NCI-H748 (cell line): ENCODE measurements at regions not wholly inside any gene's neighbourhood (a gene's known extent, or its start where the extent isn't known, plus 50 kb on each side); places are given as distances from the start of the nearest gene placed in this dataset.
A peak's percentile ranks its signal among the peaks of the same experiment; 100 is the strongest.

Experiments
- DNase-seq: peaks from one replicate; lab custom pipeline; 2025; ENCODE audit not compliant: unreplicated experiment; lab: John Stamatoyannopoulos, UW

DNA sequence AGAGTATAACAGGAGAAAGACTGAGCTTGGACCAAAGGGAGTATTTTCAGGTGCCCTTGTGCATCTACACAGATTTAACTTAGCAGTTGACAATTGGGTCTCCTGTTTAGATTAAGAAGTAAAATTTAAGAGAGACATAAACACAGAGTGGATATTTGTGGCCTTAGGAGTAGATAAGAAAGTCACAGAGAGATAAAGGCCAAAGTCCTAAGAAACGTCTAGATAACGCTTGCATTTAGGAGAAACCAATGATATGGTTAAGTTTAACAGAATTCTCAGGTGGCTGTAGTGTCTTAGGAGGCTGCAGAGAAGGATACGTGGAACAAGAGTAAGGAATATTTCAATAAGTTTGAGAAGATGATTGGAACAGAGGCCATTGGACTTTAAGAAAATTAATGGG lies 155.0 kb upstream of the DAB2 start:
- DNase-seq, result no peak

DNA sequence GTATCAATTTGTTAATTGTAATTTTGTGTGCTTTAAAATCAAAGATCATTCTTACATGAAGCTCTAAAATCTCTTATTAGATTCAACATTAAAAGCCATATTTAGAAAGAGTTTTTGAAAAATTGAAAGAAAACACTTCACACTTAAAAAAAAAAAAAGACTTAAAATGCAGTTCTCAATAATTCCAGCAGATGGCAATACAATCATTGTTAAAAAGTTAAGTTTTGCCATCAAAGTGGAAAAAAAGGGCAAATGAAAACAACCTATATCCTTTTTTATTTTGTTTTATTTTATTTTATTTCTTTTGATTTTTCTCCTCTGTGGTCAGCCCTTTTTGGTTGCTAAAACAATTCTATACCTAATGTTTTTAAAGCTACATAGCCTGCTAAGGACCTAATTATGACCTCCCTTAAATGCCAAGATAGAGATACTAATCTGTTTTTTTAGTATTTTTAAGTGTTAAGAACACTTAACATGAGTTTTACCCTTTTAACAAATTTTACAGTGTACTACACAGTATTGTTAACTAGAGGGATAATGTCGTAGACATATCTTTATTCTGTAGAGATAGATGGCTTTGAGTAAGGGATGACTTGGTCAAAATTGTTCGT lies 154.2 kb upstream of the DAB2 start:
- peak; percentile 47 for DNase-seq

DNA sequence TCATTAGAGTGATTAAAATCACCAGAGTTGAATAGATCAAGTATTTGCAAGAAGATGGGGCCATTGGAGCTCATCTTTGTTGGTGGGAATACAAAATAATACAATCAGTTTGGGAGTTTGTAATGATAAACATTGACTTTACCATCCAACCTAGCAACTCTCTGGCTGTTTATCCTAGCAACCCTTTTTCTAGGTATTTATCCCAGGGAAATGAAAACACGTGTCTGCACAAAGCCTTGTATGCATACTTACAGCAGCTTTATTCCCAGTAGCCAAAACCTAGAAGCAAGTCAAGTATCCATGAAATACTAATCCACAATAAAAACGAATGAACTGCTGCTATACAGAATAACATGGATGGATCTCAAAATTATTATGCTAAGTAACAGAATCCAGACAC lies 152.7 kb upstream of the DAB2 start:
- peak; percentile 60 for DNase-seq

DNA sequence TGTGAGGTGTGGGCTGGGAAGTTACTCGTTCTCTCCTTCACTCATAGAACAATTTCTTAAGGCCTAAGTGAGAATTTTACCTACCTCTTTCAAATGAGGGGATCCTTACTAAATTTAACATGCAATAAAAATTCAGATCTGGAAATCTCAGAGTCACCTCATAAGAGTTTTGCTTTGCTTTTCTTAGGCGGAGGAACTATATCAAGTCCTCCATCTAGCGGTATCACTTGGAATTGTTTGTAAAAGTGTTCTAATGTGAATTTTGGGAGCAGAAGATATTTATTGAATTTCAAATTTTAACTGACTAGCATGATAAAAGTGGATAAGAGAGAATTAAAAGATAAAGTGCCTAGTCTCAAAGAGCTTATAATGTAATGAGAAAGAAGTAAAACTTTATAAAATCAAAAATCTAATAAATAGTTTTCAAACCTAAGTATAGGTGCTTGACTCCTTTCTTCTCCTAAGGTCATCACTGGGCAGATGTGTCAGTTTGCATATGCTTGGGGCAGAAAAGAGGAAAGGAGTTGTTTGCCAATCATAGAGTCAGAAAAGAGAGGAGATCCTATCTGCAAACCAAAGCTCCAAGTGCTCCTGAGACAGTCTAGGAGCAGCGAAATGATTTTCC lies 145.7 kb upstream of the DAB2 start:
- peak; percentile 65 for DNase-seq

DNA sequence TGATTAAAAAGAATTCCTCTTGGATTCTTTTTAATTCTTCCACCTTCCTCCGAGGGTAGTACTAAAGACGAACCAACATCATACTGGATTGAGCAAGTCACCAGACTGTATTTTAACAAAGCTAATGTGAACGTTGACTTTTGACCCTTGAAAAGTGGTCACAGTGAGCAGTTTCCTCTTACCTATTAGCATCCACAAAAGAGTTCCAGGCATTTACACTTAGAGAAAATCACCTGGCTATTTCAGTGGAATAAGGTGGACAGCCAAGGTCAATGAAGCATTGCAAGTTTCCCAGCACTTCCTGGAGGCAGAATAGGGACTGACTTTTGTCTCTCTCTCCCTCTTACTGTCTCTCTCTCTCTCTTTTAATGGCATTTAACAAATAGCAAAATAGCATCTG lies 145.1 kb upstream of the DAB2 start:
- no peak for DNase-seq

DNA sequence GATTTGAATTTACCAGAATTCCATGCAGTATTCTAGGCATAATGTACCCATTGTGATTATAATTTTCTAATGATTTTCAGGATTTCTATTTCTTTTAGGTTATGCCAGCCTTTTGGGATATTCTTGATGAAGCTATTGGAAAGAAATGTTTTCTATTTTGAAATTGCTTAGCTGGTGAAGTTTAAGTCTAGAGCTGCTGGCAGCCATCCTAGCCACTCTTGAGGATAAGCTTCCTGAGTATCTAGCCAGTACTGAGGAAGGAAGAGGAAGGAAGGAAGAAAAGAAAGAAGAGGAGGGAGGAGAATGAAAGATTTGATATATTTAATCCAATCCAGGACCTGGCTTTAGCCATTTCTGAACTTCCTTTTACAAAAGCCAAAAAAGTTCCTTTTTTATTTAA lies 142.1 kb upstream of the DAB2 start:
- no peak for DNase-seq

DNA sequence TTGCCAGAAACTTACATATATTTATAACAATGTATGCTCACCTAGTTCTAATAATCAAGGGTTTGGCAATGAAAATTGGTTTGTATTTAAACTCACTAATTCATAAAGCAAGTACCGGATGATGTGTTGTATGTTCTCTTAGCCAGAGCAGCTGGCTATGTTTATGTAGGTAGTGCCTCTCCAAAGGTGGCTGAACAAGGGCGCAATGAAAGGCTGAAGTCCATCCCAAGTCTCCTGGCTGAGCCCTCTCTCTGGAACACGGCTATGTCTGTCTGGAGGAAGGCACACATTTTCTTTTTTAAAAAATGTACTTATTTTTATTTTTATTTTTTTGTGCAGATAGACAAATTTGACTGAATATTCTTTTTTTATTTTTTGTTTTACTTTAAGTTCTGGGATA lies 141.2 kb upstream of the DAB2 start:
- no peak for DNase-seq

DNA sequence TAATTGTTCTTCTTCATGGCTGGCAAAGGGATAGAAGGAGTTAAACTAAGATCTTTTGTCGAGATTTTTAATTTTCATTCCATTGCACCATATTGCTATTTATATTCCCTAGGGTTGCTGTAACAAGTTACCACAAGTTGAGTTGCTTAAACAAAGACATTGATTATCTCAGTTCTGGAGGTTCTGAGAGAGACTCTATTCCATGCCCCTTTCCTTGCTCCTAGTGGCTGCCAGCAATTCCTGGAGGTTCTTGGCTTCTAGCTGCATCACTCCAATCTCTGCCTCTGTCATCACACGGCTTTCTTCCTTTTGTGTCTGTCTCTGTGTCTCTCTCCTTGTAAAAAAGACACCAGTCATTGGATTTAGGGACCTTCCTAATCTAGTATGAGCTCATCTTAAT lies 136.6 kb upstream of the DAB2 start:
- DNase-seq, result no peak

DNA sequence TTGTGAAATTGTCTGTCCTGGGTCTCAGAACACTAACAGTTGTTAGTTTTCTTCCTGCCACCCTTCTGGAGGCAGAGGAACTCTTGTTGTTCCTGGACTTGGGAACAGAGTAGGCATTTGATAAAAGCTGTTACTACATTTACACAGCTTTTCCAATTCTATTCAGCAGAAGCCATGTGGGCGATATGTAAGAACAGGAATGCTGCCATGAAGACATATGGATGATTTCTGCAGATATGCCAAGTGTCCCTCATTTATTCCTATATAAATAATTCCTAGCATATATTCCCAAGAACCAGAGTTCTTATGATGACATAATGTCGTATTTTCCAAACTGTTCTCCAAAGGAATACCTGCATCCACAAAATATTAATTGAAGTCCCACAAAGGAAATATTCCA lies 135.9 kb upstream of the DAB2 start:
- DNase-seq, result no peak

DNA sequence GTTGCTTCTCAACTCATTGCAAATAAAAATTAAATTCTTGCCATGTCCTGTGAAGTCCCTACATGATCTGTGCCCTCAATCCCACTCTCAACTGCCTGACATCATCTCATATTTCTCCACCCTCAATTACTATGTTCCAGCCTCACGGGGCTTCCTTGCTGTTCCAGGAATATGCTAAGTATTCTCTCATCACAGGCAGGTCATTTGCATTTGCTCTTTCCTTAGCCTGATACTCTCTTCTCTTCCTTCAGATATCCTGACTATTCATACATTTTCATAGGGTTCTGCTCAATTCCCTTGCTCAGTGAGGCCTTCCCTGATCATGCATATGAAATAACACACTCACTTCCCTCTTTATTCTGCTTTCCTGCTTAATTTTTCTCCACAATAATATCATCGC lies 135.1 kb upstream of the DAB2 start:
- no peak for DNase-seq

DNA sequence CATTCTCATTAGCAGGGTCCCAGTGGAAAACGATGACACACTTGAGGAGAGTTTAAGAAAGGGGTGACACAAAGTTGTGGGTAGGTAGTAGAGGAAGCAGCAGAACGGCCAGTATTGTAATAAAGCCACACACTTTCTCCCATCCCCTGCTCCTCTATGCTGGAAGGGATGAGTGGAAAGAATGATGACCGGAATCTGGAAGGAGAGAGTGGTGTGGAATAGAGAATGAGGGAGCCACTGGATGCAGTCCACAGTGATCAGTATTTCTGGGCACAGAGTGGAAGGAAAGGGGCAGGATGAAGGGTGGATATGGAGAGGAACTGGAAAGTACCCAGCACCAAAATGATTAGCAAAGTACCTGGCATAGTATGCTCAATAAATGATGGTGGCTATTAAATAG lies 133.8 kb upstream of the DAB2 start:
- DNase-seq, result no peak

DNA sequence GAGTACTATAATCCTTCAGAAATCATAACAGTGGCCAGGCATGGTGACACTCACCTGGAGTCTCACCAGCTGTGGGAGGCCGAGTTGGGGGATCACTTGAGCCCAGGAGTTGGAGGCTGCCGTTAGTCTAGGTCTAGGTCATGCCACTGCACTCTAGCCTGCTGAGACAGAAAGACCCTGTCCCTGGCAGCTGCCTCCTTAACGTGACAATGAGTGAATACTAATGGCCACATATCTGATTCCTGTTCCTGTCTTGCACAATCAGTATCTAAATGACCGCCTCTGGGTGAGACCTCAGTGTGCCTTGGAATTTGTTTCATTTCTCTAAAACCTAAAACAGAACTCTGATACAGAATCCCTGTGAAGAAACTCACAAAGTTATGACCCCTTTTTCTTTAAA lies 131.0 kb upstream of the DAB2 start:
- no peak for DNase-seq

DNA sequence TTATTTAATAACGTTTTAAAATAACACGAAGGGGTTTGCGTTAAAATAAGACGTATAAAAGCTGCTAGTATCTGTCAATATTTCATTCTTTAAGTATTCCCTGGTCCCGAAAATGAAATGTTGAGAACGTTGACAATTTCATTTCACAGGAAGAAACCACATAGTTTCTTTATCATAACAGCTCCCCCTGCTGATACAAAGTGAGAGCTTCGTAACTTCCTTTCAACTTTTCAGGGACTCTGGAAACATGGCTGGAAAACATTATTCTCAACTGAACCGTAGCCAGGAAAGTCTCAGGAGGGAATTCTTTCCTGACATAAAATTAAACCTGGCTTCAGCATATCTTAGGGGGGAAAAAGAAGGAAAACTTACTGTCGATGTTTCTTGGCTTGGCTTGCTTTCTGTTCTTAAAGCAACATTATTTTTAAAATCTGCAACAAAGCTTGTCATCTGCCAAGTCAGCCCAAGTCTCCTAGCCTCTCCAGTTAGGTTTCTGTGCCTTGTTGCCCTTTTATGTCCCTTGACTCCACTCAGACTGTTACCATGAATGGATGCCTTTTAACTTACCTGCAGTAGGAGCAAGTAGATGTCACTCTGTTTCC lies 122.9 kb upstream of the DAB2 start:
- peak; percentile 82 for DNase-seq

DNA sequence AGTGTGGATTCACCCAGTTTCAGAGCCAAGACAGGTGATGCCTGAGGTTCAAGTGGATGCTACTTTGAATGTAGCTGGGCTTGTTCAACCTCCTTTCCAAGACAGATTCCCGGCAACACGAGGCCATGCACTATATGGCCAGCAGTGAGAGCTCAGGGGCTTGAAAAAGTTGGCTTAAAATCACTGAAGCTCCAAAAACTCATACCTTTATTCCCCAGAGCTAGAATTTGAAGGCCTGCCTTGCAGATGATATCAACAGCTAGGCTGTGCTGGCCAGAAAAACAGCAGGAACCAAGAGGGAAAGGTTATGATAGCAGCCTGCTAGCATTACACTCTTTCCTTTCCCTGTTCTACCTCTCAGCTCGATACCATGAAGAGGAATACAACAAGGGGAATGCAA lies 120.2 kb upstream of the DAB2 start:
- DNase-seq, result no peak

DNA sequence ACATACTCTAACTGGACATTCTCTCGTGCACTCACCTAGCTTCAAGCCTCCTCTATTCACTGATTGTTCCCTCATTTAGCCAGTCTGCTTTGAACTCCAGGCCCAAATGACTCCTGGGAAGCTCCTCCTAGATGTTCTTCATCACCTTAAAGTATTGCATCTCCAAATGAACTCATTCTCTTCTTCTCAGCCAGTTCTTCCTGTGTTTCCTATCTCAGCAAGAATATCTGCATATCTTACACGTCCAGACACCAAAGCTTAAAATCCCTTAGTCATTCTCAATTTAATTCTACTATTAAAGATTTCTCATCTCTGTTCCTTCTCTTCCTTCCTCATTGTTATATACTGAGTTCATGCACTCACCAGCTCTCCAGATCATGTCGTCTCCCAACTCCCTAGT lies 118.6 kb upstream of the DAB2 start:
- no peak for DNase-seq

DNA sequence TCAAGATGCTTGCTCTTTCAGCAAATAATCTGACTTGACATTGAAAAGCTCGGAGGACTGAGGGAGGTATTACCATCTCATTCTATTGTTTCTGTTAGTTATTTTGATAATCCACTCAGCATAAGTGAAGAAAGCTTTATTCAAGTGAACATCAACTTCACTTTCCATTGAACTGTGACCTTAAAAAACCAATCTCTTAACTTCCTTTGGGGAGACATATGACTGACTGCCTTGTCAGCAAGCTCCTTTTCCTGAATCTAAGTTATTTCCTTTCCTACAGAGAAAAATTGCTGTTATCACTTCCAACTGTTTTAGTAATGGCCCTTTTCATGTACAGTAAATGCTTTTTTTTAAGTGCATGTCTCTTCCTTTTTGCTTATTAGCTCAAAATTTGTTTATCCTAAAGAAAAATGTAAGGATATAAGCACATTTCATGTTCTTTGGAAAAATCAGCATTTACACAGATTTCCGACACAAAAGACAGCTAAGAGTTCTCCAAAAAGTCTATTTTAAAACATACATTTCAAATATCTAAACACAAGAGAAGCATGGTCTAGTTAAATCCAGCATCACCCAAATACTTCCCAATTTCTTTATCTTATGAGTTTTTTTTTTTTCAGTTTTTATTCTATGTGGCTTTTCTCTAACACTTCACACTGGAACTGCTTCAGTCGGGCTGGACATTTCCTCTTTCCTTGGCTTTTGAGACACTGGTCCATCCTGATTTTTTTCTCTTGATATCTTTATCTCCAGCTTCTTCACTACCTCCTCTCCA lies 117.9 kb upstream of the DAB2 start:
- DNase-seq, result no peak

DNA sequence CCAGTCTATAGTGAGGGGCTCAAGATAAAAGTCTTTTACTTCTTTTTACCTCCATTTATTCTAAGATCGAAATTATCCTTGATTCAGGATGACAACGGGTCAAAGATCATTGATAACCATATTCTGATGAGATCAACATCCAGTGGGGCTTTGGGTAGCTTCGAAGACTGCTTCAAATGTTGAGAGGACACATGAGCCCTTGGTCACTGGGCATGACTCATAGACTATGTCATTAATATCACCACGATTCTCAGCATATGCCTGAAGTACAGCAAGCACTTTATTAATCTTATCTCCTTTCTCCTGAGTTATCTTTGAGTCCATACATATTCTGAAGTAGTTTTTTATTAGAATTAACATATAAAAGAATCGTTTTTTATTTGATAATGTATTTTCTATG lies 117.1 kb upstream of the DAB2 start:
- DNase-seq, result no peak

DNA sequence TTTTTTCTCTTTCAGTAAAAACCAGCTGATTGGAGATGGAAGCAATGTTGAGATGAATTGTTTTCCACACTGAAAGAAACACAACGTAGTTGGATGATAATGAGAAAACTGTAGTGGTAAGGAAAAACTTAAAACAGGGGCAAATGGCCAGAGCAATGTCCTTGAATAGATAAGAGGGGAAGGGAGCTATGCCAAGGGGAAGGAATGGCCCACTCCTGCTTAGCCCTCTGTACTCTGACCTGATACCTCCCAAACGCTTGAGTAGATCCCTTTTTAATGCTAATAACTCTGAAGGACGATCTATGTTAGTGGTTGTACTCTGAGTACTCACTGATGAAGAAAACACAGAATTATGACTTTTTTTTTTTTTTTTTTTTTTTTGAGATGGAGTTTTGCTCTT lies 114.7 kb upstream of the DAB2 start:
- DNase-seq, result no peak

DNA sequence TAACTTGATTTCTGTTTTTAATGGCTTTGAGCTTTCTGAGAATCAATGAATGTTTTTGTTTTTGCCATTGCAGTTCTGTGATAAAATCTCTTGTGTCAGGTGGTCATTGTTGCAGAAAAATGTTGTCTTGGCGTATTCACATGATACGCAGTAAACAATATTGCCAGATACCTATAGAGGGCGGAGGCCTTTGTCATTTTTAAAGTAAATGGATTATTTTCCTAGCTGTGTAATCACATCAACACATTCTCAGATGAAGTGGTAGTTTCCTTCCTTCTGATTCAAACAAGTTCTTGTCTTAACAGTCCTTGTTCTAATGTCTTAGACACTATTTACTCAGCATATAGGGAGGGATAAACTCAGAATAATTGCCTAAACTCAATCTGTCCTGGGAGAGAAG lies 109.9 kb upstream of the DAB2 start:
- DNase-seq, result no peak

DNA sequence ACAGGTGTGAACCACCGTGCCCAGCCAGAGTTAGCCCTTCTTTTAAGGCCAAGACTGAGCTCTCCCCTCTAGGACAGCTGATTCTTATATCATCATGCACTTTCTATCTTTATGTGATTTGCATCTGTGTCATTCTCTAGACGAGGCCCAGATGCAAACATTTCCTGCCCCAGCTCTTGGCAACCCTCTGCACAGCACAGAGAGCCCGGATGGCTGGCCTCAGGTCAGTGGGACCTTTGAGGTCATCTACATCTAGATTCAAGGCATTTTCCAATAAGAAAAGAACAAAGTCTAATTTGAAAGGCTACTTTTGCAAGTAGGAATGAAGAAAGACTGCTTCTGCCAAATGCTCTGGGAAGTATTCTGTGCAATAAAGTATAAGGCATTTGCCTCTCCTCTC lies 109.0 kb upstream of the DAB2 start:
- no peak for DNase-seq

DNA sequence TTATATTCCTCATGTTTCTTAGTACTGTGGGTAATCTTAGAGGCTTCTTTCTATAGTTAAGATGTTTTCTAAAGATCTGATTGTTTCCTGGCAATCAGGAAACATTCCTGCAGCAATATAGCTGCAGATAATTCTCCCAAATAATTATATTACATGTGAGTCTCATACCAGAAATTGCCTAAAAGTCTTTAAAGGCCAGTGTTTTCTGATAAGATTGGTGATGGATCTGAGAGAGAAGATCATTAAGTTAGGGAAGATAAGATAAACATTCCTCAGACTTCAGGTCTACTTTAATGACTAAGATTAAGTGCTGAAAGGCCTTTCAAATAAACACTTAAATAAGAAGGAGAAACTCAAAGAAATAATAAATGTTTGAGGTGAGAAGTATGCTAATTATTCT lies 107.7 kb upstream of the DAB2 start:
- no peak for DNase-seq

DNA sequence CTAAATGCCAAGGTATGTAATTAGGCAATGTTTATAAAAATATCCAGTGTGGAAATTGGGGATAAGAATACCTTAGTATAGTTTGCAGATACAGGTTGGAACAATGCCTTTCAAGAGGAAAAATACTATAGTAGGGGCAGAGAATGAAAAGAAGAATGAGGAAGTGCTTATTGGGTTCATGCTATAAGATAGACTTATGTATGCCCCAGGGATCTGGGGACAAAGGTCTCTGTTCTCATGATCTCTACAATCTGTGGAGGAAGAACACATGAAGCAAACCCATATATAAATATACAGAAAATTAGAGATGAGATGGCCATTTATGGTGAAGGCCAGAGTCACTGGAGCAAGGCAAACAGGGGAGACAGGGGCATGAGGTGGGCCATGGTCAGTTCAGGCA lies 106.5 kb upstream of the DAB2 start:
- DNase-seq, result no peak
